HCT116 (cell line): ENCODE measurements at regions not wholly inside any gene's neighbourhood (a gene's known extent, or its start where the extent isn't known, plus 50 kb on each side); places are given as distances from the start of the nearest gene placed in this dataset.

Experiments used
- CEBPB ChIP-seq: IDR thresholded peaks from 2 replicates; pipeline ENCODE4 v1.6.1; 2012; ENCODE audit warnings: low read depth
- CTCF ChIP-seq, 3 experiments: fragments of 200-600 bp in 1 of 3; sonication (generic) in 1 of 3; IDR thresholded peaks in 2 of 3; conservative IDR thresholded peaks in 1 of 3; 2 replicates each; pipeline ENCODE4 v1.5.1; 2012 to 2017; ENCODE audit warnings: low read depth in 2 of 3, low read length in 2 of 3, antibody characterized with exemption in 1 of 3, borderline replicate concordance in 1 of 3, control low read depth in 1 of 3, mild to moderate bottlenecking in 1 of 3, mixed read lengths in 1 of 3, mixed run types in 1 of 3, moderate library complexity in 1 of 3; ENCODE audit not compliant: insufficient read depth in 1 of 3
- POLR2AphosphoS5 ChIP-seq: IDR thresholded peaks from 2 replicates; pipeline ENCODE4 v1.6.1; 2011; ENCODE audit warnings: mild to moderate bottlenecking, low read depth, low read length, moderate library complexity
- SP1 ChIP-seq: IDR thresholded peaks from 2 replicates; pipeline ENCODE4 v1.6.1; 2012; ENCODE audit warnings: low read depth
- TF ChIP-seq, protein P1 (sequence below): IDR thresholded peaks from 2 replicates; pipeline ENCODE4 v1.6.1; 2012
- TF ChIP-seq, protein P2 (sequence below): IDR thresholded peaks from 2 replicates; pipeline ENCODE4 v1.6.1; 2011; ENCODE audit warnings: mild to moderate bottlenecking, low read length, moderate library complexity; ENCODE audit not compliant: insufficient replicate concordance; ENCODE audit errors: extremely low read depth

DNA sequence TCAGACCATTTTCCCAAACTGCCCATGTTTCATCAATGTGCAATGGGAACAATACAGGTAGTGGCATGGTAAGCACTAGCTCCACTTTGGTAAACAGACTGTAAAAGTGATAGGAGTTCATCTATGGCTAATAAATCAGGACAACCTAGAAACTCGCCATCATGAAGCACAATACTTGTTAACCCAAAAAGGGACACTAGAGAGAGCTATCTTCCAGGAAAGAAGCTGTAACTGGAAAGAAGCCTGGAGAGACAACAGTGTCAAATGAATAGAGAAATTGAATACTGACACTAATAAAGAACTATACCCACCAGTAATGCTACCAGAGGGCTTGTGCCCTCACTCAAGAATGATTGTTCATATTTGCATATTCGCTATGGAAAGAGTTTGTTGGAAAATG, 164.7 kb upstream of the RGS18 start:
- TF ChIP-seq, protein P1, sequence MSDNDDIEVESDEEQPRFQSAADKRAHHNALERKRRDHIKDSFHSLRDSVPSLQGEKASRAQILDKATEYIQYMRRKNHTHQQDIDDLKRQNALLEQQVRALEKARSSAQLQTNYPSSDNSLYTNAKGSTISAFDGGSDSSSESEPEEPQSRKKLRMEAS: no peak
- TF ChIP-seq SP1 (no peak), CTCF (IDR thresholded peaks at IDR 0.05 in 2 of 3, conservative IDR thresholded peaks at IDR 0.05 in 1 of 3; ENCODE audit: borderline replicate concordance in 1 of 3, insufficient read depth in 1 of 3, low read depth in 2 of 3, low read length in 2 of 3) (peak in 2 of 3 experiments; percentile 21 to 42; a peak in 3 of 6 replicates), CEBPB (no peak), POLR2AphosphoS5 (no peak)
- TF ChIP-seq, protein P2, sequence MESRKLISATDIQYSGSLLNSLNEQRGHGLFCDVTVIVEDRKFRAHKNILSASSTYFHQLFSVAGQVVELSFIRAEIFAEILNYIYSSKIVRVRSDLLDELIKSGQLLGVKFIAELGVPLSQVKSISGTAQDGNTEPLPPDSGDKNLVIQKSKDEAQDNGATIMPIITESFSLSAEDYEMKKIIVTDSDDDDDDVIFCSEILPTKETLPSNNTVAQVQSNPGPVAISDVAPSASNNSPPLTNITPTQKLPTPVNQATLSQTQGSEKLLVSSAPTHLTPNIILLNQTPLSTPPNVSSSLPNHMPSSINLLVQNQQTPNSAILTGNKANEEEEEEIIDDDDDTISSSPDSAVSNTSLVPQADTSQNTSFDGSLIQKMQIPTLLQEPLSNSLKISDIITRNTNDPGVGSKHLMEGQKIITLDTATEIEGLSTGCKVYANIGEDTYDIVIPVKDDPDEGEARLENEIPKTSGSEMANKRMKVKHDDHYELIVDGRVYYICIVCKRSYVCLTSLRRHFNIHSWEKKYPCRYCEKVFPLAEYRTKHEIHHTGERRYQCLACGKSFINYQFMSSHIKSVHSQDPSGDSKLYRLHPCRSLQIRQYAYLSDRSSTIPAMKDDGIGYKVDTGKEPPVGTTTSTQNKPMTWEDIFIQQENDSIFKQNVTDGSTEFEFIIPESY: no peak
